Endothelial cell of umbilical vein (primary cell): ENCODE measurements at regions not wholly inside any gene's neighbourhood (a gene's known extent, or its start where the extent isn't known, plus 50 kb on each side); places are given as distances from the start of the nearest gene placed in this dataset.

Experiments used
- BruUV-seq: library from RNA; stranded (reverse); fragments of 400-500 nt; replicated peaks from 2 replicates; lab custom pipeline; 2021; lab: Mats Ljungman, UMichigan
- CTCF ChIA-PET: fragments of 300-600, 350-600 bp; sonication (Branson Sonifier 250); formaldehyde crosslinking; loops from one replicate; lab custom pipeline; 2021; ENCODE audit warnings: antibody characterized with exemption, inconsistent platforms; lab: Charles Lee
- POLR2A ChIA-PET: fragments of 300-600, 350-600 bp; sonication (Branson Sonifier 250); formaldehyde crosslinking; loops from one replicate; lab custom pipeline; 2021; ENCODE audit warnings: antibody characterized with exemption, inconsistent platforms; lab: Charles Lee
- DNase-seq: peaks from one replicate; pipeline ENCODE4 v3.0.0-alpha.2; 2011; ENCODE audit warnings: low read depth, low spot score
- FAIRE-seq: peaks from 2 replicates; lab custom pipeline; 2011; peaks lifted over from hg19 to GRCh38; lab: Jason Lieb, UNC
- H2AFZ ChIP-seq: 2 replicates; pipeline ENCODE4 v1.6.0; 2012; ENCODE audit warnings: low read depth, low read length, control low read depth, inconsistent platforms
- H3K27ac ChIP-seq: 2 replicates; pipeline ENCODE4 v1.5.1; 2011; ENCODE audit warnings: low read depth, mild to moderate bottlenecking, control low read depth, low read length, moderate library complexity; ENCODE audit not compliant: insufficient read depth
- H3K27me3 ChIP-seq, 2 experiments: 2 replicates each; pipeline versions ENCODE4 v1.6.0 to v1.6.1; 2011; ENCODE audit warnings: low read length in 2 of 2, mixed read lengths in 1 of 2; ENCODE audit not compliant: control insufficient read depth in 2 of 2, insufficient read depth in 2 of 2
- H3K36me3 ChIP-seq, 2 experiments: 2 replicates in 1 of 2; 3 replicates in 1 of 2; pipeline ENCODE4 v1.5.1; 2011; ENCODE audit warnings: low read length in 2 of 2, mild to moderate bottlenecking in 1 of 2, moderate library complexity in 1 of 2; ENCODE audit not compliant: control insufficient read depth in 2 of 2, insufficient read depth in 2 of 2; ENCODE audit errors: extremely low read depth in 1 of 2
- H3K4me1 ChIP-seq: 3 replicates; pipeline ENCODE4 v1.5.1; 2011; ENCODE audit warnings: mild to moderate bottlenecking, low read length; ENCODE audit not compliant: control insufficient read depth, insufficient read depth; ENCODE audit errors: extremely low read depth
- H3K4me2 ChIP-seq: 2 replicates; pipeline ENCODE4 v1.6.1; 2011; ENCODE audit warnings: low read length, control low read depth, mixed read lengths; ENCODE audit not compliant: insufficient read depth
- H3K4me3 ChIP-seq, 3 experiments: fragments of 200-600 bp in 1 of 3; sonication (generic), shearing (Covaris generic) in 1 of 3; replicated peaks in 1 of 3; 2 replicates each; pipeline ENCODE4 v1.5.1; 2011 to 2016; ENCODE audit warnings: control low read depth in 3 of 3, low read length in 3 of 3, mild to moderate bottlenecking in 2 of 3, inconsistent platforms in 1 of 3, low read depth in 1 of 3, moderate library complexity in 1 of 3; ENCODE audit not compliant: insufficient read depth in 1 of 3
- H3K79me2 ChIP-seq: 2 replicates; pipeline ENCODE4 v1.6.0; 2012; ENCODE audit warnings: low read length, inconsistent platforms; ENCODE audit not compliant: control insufficient read depth, insufficient read depth
- H3K9ac ChIP-seq: replicated peaks from 2 replicates; pipeline ENCODE3; 2011; ENCODE audit warnings: low read length, control low read depth; ENCODE audit not compliant: insufficient read depth; ENCODE audit errors: extremely low read depth
- H3K9me1 ChIP-seq: replicated peaks from 3 replicates; pipeline ENCODE4 v1.6.0; 2011; ENCODE audit warnings: mild to moderate bottlenecking, low read length; ENCODE audit not compliant: control insufficient read depth, insufficient read depth; ENCODE audit errors: extremely low read depth
- H3K9me3 ChIP-seq: replicated peaks from 2 replicates; pipeline ENCODE4 v1.5.1; 2012; ENCODE audit warnings: low read length, inconsistent platforms; ENCODE audit not compliant: control insufficient read depth, insufficient read depth
- H4K20me1 ChIP-seq: replicated peaks from 2 replicates; pipeline ENCODE3; 2011; ENCODE audit warnings: mild to moderate bottlenecking, low read length; ENCODE audit not compliant: control insufficient read depth, insufficient read depth; ENCODE audit errors: extremely low read depth
- EZH2 ChIP-seq: IDR thresholded peaks from 2 replicates; pipeline ENCODE4 v1.6.1; 2012; ENCODE audit warnings: borderline replicate concordance, low read depth, mild to moderate bottlenecking, moderate library complexity, low read length, inconsistent platforms; ENCODE audit not compliant: severe bottlenecking
- FOS ChIP-seq: IDR thresholded peaks from 2 replicates; pipeline ENCODE4 v1.6.1; 2011; ENCODE audit warnings: mild to moderate bottlenecking, low read length, moderate library complexity, borderline replicate concordance; ENCODE audit not compliant: insufficient read depth
- GATA2 ChIP-seq: IDR thresholded peaks from 2 replicates; pipeline ENCODE4 v1.7.0; 2011; ENCODE audit warnings: low read depth, mild to moderate bottlenecking, moderate library complexity, mixed read lengths, low read length; ENCODE audit not compliant: insufficient read length, insufficient read depth
- JUN ChIP-seq: IDR thresholded peaks from 2 replicates; pipeline ENCODE4 v1.6.1; 2011; ENCODE audit warnings: borderline replicate concordance, low read depth; ENCODE audit not compliant: insufficient read length, insufficient read depth
- MYC ChIP-seq: IDR thresholded peaks from one replicate; pipeline ENCODE4 v1.6.1; 2011; ENCODE audit warnings: mild to moderate bottlenecking, low read depth, low read length
- POLR2A ChIP-seq: IDR thresholded peaks from 2 replicates; pipeline ENCODE4 v1.6.1; 2012; ENCODE audit warnings: low read depth, mild to moderate bottlenecking, control low read depth, low read length
- POLR2AphosphoS5 ChIP-seq: IDR thresholded peaks from 2 replicates; pipeline ENCODE4 v1.6.1; 2012; ENCODE audit warnings: low read depth, mild to moderate bottlenecking, control low read depth, low read length, moderate library complexity; ENCODE audit not compliant: insufficient read depth
- dilution Hi-C: fragments of 300-500 bp; cut with MboI; formaldehyde crosslinking; loops from one replicate; pipeline ENCODE4 v1.15.0; 2019; ENCODE audit warnings: low sequenced_read_pairs; ENCODE audit not compliant: extremely low pct_ligation_motif_present
- intact Hi-C: fragments of 100-400 bp; cut with micrococcal nuclease; formaldehyde crosslinking; loops from one replicate; pipeline ENCODE4 v1.10.0; 2022
- TF ChIP-seq, protein P1 (sequence below): IDR thresholded peaks from 2 replicates; pipeline ENCODE4 v1.6.1; 2011; ENCODE audit not compliant: insufficient read depth, insufficient read length
- TF ChIP-seq, protein P2 (sequence below), 2 donors: IDR thresholded peaks; 1 replicate in 1 of 2; 2 replicates in 1 of 2; pipeline ENCODE4 v1.5.1; 2011; ENCODE audit warnings: low read length in 2 of 2, mild to moderate bottlenecking in 2 of 2, moderate library complexity in 2 of 2, control low read depth in 1 of 2, inconsistent platforms in 1 of 2, low read depth in 1 of 2; ENCODE audit not compliant: insufficient read depth in 1 of 2; ENCODE audit errors: extremely low read depth in 1 of 2

DNA sequence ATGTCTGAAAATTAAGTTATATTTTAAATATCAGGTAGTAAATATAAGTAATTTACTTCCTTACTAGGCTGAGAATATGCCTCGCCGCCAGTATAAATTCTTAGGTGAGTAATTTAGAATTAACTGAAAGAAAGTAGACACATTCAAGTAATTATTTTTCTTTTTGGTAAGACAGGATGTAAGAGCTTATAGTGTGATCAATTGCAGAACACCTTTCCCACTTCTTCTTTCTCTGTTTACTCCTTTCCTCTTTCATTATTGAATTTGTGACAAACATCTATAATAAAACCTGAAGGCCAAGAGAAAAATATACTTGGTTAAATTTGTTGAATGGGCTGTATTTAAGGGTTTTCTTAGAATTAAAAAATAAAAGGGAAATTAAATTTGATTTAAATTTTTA, 195.1 kb upstream of the CDKN2B start:
- dilution Hi-C loops (no loop called here), intact Hi-C loops (no loop called here)
- DNase-seq (no peak), FAIRE-seq (no peak)
- no peak overlapping the region for H3K4me3 ChIP-seq
- no peak overlapping the region for H3K4me2 ChIP-seq
- H3K27ac ChIP-seq: no peak overlapping the region
- no peaks in the 10 kb centered on the region for H3K36me3 ChIP-seq
- ChIA-PET CTCF (interaction anchor here (0.8 to 1.4 kb wide), 6 partner anchors 8 to 37 kb away, joined by 3 read pairs; no protein-coding TSS in a partner anchor), POLR2A (no interaction called here)
- H3K4me1 ChIP-seq: no peaks in the 10 kb centered on the region
- BruUV-seq: no TSS peak
- TF ChIP-seq EZH2: no peak
- TF ChIP-seq POLR2A: no peak
- no peak for TF ChIP-seq GATA2
- TF ChIP-seq, protein P1, sequence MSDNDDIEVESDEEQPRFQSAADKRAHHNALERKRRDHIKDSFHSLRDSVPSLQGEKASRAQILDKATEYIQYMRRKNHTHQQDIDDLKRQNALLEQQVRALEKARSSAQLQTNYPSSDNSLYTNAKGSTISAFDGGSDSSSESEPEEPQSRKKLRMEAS: no peak
- TF ChIP-seq POLR2AphosphoS5: no peak
- no peak for TF ChIP-seq JUN
- no peak for TF ChIP-seq MYC
- TF ChIP-seq, protein P2, sequence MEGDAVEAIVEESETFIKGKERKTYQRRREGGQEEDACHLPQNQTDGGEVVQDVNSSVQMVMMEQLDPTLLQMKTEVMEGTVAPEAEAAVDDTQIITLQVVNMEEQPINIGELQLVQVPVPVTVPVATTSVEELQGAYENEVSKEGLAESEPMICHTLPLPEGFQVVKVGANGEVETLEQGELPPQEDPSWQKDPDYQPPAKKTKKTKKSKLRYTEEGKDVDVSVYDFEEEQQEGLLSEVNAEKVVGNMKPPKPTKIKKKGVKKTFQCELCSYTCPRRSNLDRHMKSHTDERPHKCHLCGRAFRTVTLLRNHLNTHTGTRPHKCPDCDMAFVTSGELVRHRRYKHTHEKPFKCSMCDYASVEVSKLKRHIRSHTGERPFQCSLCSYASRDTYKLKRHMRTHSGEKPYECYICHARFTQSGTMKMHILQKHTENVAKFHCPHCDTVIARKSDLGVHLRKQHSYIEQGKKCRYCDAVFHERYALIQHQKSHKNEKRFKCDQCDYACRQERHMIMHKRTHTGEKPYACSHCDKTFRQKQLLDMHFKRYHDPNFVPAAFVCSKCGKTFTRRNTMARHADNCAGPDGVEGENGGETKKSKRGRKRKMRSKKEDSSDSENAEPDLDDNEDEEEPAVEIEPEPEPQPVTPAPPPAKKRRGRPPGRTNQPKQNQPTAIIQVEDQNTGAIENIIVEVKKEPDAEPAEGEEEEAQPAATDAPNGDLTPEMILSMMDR (IDR thresholded peaks at IDR 0.05; ENCODE audit: extremely low read depth in 1 of 2, insufficient read depth in 1 of 2, low read depth in 1 of 2, low read length in 2 of 2): no peak
- TF ChIP-seq FOS: no peak
- H3K9me3 ChIP-seq: no peaks in the 10 kb centered on the region
- H3K79me2 ChIP-seq: no peaks in the 10 kb centered on the region
- H3K9me1 ChIP-seq: no peaks in the 10 kb centered on the region
- no peaks in the 10 kb centered on the region for H4K20me1 ChIP-seq
- H2AFZ ChIP-seq: no peak overlapping the region
- peaks cover 0 to 4% of the 10 kb centered on the region in 2 experiments for H3K27me3 ChIP-seq
- no peak overlapping the region for H3K9ac ChIP-seq
